ENCODE measurements at regions not wholly inside any gene's neighbourhood (a gene's known extent, or its start where the extent isn't known, plus 50 kb on each side); places are given as distances from the start of the nearest gene placed in this dataset.

DNA sequence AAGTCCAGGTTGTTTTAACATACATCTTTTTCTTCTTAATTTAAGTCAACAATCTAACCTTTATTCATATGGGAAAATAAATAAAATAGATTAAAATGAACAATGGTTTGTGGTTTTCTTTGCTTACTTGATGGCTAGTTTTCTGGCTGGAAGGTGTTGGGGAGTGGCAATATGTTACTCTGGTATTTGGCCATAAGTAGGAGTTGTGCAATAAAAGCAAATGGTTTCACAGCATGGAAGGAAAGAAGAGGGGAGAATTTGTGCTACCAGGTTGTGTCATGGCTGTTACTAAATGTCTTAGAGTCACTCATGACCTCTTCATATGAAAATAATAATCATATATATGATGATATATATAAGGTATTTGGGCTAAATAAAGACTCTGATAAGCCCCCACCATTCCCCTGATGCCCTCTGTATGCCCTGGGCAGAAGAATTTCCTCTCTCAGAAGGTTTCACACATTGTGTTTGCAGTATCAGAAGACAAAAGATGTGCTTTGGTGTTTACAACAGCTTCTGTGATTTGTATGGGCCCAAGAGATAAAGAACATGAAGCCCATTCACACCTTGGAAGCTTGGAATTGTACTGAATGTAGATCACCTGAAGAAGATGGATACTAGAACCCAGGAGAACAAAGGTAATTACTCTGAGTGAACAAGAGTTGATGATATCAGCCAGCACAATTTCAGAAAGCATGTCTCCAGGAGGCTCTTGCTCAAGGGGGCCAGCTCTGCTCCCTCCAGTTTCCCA is 160.9 kb downstream of the ALG10B start:
- Histone ChIP-seq H3K36me3 (ENCODE audit: insufficient read depth, low read length) (no peaks in the 10 kb centered on the region), H3K27ac (ENCODE audit: low read length) (no peak overlapping the region), H3F3A (ENCODE audit: insufficient read depth, low read length, poor library complexity, severe bottlenecking) (no peaks in the 10 kb centered on the region), H3K9ac (ENCODE audit: low read length) (no peak overlapping the region), H3K9me2 (ENCODE audit: insufficient read depth, low read length) (no peaks in the 10 kb centered on the region), H3K4me2 (ENCODE audit: low read length) (no peak overlapping the region), H2AFZ (ENCODE audit: low read depth, low read length) (no peak overlapping the region), H4K20me1 (ENCODE audit: insufficient read depth) (no peaks in the 10 kb centered on the region), H3K4me3 (ENCODE audit: low read length) (no peak overlapping the region), H3K27me3 (ENCODE audit: insufficient read depth, low read depth, low read length) (no peaks in the 10 kb centered on the region), H3K79me2 (replicated peaks; ENCODE audit: insufficient read depth, low read length) (no peaks in the 10 kb centered on the region), H3K9me3 (ENCODE audit: low read length) (no peaks in the 10 kb centered on the region)
- TF ChIP-seq, protein P1, sequence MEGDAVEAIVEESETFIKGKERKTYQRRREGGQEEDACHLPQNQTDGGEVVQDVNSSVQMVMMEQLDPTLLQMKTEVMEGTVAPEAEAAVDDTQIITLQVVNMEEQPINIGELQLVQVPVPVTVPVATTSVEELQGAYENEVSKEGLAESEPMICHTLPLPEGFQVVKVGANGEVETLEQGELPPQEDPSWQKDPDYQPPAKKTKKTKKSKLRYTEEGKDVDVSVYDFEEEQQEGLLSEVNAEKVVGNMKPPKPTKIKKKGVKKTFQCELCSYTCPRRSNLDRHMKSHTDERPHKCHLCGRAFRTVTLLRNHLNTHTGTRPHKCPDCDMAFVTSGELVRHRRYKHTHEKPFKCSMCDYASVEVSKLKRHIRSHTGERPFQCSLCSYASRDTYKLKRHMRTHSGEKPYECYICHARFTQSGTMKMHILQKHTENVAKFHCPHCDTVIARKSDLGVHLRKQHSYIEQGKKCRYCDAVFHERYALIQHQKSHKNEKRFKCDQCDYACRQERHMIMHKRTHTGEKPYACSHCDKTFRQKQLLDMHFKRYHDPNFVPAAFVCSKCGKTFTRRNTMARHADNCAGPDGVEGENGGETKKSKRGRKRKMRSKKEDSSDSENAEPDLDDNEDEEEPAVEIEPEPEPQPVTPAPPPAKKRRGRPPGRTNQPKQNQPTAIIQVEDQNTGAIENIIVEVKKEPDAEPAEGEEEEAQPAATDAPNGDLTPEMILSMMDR (IDR thresholded peaks at IDR 0.05; ENCODE audit: poor library complexity, severe bottlenecking): no peak
- TF ChIP-seq SMC3 (conservative IDR thresholded peaks at IDR 0.05; ENCODE audit: poor library complexity) (no peak), POLR2AphosphoS5 (IDR thresholded peaks at IDR 0.05) (no peak), EP300 (conservative IDR thresholded peaks at IDR 0.05; ENCODE audit: poor library complexity, severe bottlenecking) (no peak), EZH2 (IDR thresholded peaks at IDR 0.05; ENCODE audit: borderline replicate concordance, insufficient read depth, low read length, poor library complexity, severe bottlenecking) (no peak), TAF1 (IDR thresholded peaks at IDR 0.05; ENCODE audit: low read depth) (no peak), MXI1 (conservative IDR thresholded peaks at IDR 0.05; ENCODE audit: poor library complexity, severe bottlenecking) (no peak), RAD21 (conservative IDR thresholded peaks at IDR 0.05) (no peak)
- TF ChIP-seq, protein P2, sequence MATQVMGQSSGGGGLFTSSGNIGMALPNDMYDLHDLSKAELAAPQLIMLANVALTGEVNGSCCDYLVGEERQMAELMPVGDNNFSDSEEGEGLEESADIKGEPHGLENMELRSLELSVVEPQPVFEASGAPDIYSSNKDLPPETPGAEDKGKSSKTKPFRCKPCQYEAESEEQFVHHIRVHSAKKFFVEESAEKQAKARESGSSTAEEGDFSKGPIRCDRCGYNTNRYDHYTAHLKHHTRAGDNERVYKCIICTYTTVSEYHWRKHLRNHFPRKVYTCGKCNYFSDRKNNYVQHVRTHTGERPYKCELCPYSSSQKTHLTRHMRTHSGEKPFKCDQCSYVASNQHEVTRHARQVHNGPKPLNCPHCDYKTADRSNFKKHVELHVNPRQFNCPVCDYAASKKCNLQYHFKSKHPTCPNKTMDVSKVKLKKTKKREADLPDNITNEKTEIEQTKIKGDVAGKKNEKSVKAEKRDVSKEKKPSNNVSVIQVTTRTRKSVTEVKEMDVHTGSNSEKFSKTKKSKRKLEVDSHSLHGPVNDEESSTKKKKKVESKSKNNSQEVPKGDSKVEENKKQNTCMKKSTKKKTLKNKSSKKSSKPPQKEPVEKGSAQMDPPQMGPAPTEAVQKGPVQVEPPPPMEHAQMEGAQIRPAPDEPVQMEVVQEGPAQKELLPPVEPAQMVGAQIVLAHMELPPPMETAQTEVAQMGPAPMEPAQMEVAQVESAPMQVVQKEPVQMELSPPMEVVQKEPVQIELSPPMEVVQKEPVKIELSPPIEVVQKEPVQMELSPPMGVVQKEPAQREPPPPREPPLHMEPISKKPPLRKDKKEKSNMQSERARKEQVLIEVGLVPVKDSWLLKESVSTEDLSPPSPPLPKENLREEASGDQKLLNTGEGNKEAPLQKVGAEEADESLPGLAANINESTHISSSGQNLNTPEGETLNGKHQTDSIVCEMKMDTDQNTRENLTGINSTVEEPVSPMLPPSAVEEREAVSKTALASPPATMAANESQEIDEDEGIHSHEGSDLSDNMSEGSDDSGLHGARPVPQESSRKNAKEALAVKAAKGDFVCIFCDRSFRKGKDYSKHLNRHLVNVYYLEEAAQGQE (IDR thresholded peaks at IDR 0.05; ENCODE audit: borderline replicate concordance): no peak

DNA sequence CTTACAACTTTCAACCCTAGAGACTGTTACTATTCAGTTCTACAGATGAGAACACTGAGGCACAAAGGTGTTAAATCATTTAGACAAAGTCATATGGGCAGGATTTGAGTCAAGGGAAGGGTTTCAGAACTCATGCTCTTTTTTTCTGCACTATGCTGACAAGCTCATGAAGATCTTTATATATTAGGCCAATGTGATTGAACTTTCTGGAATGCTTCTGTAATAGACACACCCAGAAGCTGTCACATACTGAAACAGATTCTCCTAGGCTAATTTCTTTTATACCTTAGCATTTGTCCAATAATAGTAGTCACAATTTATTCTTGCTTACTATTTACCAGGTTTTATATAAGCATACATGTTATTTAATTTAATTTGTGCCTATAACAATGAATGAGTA is 164.0 kb downstream of the ALG10B start:
- Histone ChIP-seq H3K9me2 (ENCODE audit: insufficient read depth, low read length) (no peaks in the 10 kb centered on the region), H4K20me1 (ENCODE audit: insufficient read depth) (no peaks in the 10 kb centered on the region), H3K27ac (ENCODE audit: low read length) (no peak overlapping the region), H3K9ac (ENCODE audit: low read length) (no peak overlapping the region), H3K4me2 (ENCODE audit: low read length) (no peak overlapping the region), H3K9me3 (ENCODE audit: low read length) (no peaks in the 10 kb centered on the region), H3K36me3 (ENCODE audit: insufficient read depth, low read length) (no peaks in the 10 kb centered on the region), H3K4me3 (ENCODE audit: low read length) (no peak overlapping the region), H3F3A (ENCODE audit: insufficient read depth, low read length, poor library complexity, severe bottlenecking) (no peaks in the 10 kb centered on the region), H3K79me2 (replicated peaks; ENCODE audit: insufficient read depth, low read length) (no peaks in the 10 kb centered on the region), H2AFZ (ENCODE audit: low read depth, low read length) (no peak overlapping the region), H3K27me3 (ENCODE audit: insufficient read depth, low read depth, low read length) (no peaks in the 10 kb centered on the region)
- TF ChIP-seq TAF1 (IDR thresholded peaks at IDR 0.05; ENCODE audit: low read depth): no peak
- no peak for TF ChIP-seq POLR2AphosphoS5 (IDR thresholded peaks at IDR 0.05)
- no peak for TF ChIP-seq EP300 (conservative IDR thresholded peaks at IDR 0.05; ENCODE audit: poor library complexity, severe bottlenecking)
- TF ChIP-seq, protein P1 (IDR thresholded peaks at IDR 0.05; ENCODE audit: poor library complexity, severe bottlenecking): no peak
- TF ChIP-seq MXI1 (conservative IDR thresholded peaks at IDR 0.05; ENCODE audit: poor library complexity, severe bottlenecking): no peak
- no peak for TF ChIP-seq RAD21 (conservative IDR thresholded peaks at IDR 0.05)
- TF ChIP-seq, protein P2 (IDR thresholded peaks at IDR 0.05; ENCODE audit: borderline replicate concordance): no peak
- no peak for TF ChIP-seq SMC3 (conservative IDR thresholded peaks at IDR 0.05; ENCODE audit: poor library complexity)
- no peak for TF ChIP-seq EZH2 (IDR thresholded peaks at IDR 0.05; ENCODE audit: borderline replicate concordance, insufficient read depth, low read length, poor library complexity, severe bottlenecking)

All from neural cell (in vitro differentiated cells).